Anterior cingulate cortex (tissue), 58 donors: ENCODE measurements at regions not wholly inside any gene's neighbourhood (a gene's known extent, or its start where the extent isn't known, plus 50 kb on each side); places are given as distances from the start of the nearest gene placed in this dataset.
"Not testable (repeated sequence)": the region's sequence is repeated elsewhere in the genome, so short reads cannot be mapped to it uniquely, and the experiment has no call there.

Experiments used
- DNase-seq, 58 donors: peaks; one replicate each; lab custom pipeline; 2025; lab: John Stamatoyannopoulos, UW

DNA sequence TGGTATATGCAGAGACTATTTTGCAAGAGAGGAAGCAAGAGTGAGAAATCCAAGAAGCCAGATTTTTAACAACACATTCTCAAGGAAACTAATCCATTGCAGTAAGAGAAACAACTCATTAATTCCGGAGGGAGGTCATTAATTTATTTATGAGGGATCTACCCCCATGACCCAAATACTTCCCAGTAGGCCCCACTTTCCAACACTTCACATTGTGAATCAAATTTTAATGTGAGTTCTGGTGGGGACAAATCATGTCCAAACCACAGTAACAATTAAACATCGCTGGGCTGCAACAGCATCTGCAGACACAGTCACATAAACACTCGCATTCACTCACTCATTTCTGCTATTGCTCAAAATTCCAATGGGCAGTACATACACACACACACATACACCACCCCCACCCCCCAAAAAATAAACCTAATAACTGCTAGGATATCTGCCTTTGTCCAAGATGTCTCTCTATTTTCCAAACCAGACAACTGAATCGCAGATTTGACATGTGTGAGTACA is 1483.7 kb downstream of the PCDH9 start:
- DNase-seq: no peak

GRCh38 chr13:65744836-65745235 is 1485.3 kb downstream of the PCDH9 start:
- DNase-seq: no peak

GRCh38 chr13:65733110-65733509 is 1497.0 kb downstream of the PCDH9 start:
- no peak for DNase-seq

- DNase-seq: no peak
These were observed 1503.1 kb downstream of the PCDH9 start for GRCh38 chr13:65727070-65727469.

DNA sequence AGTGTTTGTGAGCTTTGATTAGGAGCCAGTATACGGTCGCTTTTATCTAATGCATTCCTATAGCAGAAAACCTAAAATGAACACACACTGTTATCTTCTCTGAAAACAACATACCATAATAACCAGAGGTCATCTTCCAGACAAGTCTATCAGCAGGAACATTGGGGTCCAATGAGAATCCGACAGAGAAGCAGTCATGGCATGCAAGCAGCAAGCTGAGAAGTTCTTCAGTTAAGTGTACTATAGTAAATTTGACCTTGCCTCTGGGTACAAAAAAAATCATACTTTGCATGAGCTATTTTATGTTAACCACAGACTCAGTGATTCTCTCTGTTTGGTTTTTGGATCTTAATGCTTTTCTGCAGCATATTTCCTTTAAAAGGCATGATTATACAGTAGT is 1505.1 kb downstream of the PCDH9 start:
- DNase-seq: no peak

- DNase-seq: no peak
These were observed 1505.9 kb downstream of the PCDH9 start for GRCh38 chr13:65724226-65724625.

DNA sequence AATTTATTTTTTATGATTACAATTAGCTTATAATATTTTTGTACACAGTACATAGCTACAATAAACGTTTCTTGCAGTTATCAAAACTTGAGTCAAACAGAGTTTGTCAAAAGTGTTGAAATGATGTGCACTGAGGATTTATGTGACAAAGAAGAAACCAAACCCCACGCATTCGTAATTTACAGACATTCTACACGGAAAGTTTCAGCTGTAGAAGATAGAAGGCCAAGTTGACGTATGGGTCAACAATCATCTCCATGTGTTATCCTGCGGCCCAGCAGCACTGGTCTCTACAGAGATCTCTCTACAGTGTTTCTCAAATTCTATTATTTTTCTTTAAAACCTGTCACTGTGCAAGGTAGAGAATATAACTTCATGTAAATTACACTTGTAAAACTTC is 1507.6 kb downstream of the PCDH9 start:
- no peak for DNase-seq

DNA sequence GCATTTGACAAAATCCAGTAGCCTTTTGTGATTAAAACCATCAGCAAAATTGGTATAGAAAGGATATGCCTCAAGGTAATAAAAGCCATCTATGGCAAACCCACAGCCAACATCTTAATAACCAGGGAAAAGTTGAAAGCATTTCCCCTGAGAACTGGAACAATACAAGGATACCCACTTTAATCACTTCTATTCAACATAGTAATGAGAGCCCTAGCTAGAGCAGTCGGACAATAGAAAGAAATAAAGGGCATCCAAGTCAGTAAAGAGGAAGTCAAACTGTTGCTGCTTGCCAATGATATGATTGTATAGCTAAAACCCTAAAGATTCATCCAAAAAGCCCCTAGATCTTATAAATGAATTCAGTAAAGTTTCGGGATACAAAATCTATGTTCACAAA is 1510.3 kb downstream of the PCDH9 start:
- no peak for DNase-seq

DNA sequence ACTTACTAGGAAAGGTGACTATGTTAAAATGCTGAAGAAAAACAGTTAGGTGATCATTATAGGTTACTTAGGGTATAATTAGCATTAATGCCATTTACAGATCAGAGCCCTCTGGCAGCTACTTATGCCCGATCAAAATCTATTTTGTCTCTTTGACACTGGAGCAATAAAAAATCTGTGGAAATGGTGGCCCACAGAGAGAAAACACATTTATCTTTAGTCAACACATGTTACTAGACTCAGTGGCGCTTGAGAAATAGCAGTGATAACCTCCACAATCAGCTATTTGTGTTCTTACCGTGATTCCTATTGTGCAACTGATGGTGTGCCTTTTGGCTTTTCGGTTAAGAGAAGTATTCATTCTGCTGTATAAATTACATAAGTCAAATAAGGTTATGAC is 1519.6 kb downstream of the PCDH9 start:
- no peak for DNase-seq

DNA sequence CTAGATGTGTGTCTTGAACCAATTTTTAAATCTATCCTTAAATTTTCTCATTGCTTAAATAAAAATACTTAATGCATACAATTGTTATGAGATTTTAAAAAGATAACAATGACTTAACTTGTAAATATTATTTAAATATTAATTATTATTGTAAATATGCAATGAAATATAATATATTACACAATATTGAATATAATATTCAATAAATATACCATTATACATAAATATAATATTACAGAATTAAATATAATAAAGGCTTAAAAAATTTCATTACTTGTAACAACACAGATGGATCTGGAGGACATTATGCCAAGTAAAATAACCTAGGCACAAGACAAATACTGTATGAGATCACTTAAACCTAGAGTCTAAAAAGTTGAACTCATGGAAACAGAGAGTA is 1532.3 kb downstream of the PCDH9 start:
- no peak for DNase-seq

- DNase-seq: no peak
These were observed 1550.9 kb downstream of the PCDH9 start for GRCh38 chr13:65679240-65679639.

- no peak for DNase-seq
These were observed 1552.2 kb downstream of the PCDH9 start for GRCh38 chr13:65677906-65678305.

DNA sequence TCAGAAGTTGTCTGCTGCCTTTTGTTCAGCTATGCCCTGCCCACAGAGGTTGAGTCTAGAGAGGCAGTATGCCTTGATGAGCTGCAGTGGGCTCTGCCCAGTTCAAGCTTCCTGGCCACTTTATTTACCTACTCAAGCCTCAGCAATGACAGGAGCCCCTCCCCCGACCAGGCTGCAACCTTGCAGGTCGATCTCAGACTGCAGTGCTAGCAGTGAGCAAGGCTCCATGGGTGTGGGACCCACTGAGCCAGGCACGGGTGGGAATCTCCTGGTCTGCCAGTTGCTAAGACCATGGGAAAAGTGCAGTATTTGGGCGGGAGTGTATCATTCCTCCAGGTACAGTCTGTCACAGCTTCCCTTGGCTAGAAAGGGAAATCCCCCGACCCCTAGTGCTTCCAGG is 1554.8 kb downstream of the PCDH9 start:
- not testable (repeated sequence) for DNase-seq

GRCh38 chr13:65670014-65670625 is 1560.0 kb downstream of the PCDH9 start:
- DNase-seq: no peak

DNA sequence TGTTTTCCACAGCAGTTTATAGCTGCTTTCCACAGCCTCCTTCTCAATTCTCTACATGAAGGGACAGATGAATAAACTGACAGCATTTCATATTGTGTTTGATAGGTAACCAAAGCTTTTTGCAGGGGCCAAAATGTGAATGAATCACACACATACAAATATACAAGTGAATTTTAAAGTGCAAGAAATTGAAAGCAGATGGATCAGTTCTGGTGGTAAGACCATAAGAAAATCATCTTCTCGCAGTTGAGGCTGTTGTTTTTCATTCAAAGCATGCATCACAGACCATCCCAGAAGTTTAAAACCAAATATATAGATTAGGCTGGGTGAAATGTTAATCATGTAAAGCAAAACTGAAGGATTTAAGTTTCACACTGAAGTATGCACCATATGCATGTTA is 1569.4 kb downstream of the PCDH9 start:
- no peak for DNase-seq

DNA sequence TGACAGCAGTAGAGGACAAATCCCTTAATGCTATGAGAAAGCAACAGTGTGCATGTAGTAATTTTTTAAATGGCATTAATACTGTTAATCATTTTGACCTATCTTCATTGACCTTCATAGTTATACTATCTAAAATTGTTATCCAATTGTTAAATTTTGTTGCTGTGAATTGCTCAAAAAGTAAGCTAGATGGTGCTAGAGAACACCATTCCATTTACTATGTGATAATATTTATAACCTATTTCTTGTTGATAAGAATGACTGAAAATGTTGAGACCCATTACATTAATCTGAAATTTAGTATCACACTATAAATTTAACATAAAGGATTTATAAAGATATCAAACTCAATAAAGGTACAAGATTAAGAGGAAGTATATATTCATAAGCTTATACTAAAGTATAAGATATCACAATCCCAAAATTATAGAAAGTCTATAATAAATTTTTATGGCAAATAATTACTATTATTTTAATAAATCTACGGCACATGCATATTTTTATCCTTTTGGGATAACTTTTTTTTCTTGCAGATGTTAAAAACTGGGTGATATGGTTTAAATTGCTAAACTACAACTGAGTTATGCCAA is 1573.3 kb downstream of the PCDH9 start:
- no peak for DNase-seq

DNA sequence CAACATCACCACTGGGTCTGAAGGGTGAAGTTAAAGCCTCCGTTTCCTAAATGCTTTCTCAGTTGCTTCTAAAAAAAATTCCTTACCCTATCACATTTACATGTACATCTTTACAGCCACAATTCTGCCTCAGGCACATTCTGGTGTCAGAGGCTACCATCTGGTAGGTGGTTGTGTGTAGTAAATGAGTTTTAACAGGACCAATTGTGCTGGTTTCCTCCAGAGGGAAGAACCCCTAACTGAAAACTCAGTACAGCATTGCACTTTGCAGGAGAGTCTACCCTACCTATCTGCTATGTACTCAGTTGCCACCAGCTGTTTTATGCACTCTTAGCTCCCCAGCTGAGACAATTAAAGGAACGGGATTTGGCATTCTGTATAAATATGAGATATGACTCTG is 1576.5 kb downstream of the PCDH9 start:
- DNase-seq: no peak

DNA sequence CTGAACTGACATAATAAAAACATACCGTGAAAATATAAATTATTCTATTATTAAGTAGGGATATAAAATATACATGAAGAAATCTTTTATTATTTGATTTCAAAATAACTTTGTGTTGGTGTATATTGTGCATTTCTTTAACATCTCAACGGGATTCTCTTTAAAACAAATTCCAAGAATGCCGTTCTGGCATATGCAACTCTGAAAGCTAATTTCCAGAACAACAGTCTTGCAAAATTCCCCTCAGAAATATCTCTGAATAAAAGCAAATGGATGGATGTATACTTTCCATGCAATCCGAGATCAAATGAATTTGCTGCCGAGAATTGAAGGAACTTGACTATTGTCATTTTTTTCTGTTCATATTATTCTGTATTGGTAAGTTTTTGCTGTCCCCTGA is 1579.8 kb downstream of the PCDH9 start:
- no peak for DNase-seq

GRCh38 chr13:65642996-65643395 is 1587.1 kb downstream of the PCDH9 start:
- DNase-seq: no peak

DNA sequence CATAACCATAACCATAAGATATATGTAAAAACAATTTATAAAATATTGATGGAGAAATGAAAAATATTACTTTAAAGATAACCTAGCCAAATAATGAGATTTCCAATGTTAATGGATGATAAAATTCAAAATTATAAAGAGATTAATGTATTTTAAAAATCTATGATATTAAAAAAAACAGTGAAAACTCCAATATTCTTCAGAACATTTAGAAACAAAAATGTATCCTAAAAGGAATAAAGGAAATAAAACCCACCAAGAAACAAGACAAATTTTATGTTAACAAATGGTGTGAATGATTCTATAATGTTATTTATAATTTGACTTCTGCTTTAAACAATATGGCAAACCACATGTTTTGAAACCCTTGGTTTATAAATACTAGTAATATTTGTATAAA is 1587.8 kb downstream of the PCDH9 start:
- DNase-seq: no peak

- DNase-seq: peak in 1 of 58 donors; percentile 0
These were observed 1591.5 kb downstream of the PCDH9 start for GRCh38 chr13:65638572-65639168.

- DNase-seq: no peak
These were observed 1596.3 kb downstream of the PCDH9 start for GRCh38 chr13:65633806-65634205.
